Spleen (tissue), 7 donors: ENCODE measurements at regions not wholly inside any gene's neighbourhood (a gene's known extent, or its start where the extent isn't known, plus 50 kb on each side); places are given as distances from the start of the nearest gene placed in this dataset.

ENCODE experiments used
- POLR2A ChIP-seq, 3 donors: fragments of 450-650 bp; IDR thresholded peaks; one replicate each; pipeline ENCODE4 v1.5.1; 2017; ENCODE audit warnings: antibody characterized with exemption in 3 of 3, mild to moderate bottlenecking in 1 of 3
- TF ChIP-seq, protein P1 (sequence below), 11 experiments: fragments of 200-600 bp in 7 of 11; fragments of 450-650 bp in 4 of 11; sonication (generic) in 4 of 11; IDR thresholded peaks in 8 of 11; conservative IDR thresholded peaks in 3 of 11; 1 replicate in 7 of 11; 2 replicates in 4 of 11; pipeline versions ENCODE4 v1.4.0 to v1.8.0; 2016 to 2021; ENCODE audit warnings: antibody characterized with exemption in 11 of 11, inconsistent platforms in 4 of 11, mild to moderate bottlenecking in 1 of 11
- donor health status: DM: no; HTN: no; CAD: no; lungs with moderate emphysema.
- donor health status: DM: no; HTN: no; CAD: no.
- donor health status: DM: no; HTN: no; CAD: no.

DNA sequence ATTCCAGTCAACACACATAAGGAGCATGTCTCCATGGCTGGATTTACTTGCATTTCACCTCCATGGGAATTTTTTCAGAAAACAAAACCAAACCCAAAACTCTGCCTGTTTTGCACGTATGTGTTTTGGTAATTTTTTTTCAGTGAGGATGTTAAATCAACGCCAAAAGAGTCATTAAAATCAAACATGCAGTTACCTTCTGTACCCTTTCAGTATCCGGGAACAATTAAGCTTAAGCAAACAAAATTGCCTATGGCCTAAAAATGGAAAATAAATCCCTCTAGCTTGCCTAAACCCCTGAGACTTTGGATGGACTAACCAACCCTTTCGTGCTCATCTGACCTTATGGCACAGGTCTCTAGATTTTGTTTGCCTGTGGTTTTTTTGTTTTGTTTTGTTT is 209.2 kb upstream of the KLF4 start:
- TF ChIP-seq, protein P1, sequence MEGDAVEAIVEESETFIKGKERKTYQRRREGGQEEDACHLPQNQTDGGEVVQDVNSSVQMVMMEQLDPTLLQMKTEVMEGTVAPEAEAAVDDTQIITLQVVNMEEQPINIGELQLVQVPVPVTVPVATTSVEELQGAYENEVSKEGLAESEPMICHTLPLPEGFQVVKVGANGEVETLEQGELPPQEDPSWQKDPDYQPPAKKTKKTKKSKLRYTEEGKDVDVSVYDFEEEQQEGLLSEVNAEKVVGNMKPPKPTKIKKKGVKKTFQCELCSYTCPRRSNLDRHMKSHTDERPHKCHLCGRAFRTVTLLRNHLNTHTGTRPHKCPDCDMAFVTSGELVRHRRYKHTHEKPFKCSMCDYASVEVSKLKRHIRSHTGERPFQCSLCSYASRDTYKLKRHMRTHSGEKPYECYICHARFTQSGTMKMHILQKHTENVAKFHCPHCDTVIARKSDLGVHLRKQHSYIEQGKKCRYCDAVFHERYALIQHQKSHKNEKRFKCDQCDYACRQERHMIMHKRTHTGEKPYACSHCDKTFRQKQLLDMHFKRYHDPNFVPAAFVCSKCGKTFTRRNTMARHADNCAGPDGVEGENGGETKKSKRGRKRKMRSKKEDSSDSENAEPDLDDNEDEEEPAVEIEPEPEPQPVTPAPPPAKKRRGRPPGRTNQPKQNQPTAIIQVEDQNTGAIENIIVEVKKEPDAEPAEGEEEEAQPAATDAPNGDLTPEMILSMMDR (IDR thresholded peaks at IDR 0.05 in 8 of 11, conservative IDR thresholded peaks at IDR 0.05 in 3 of 11), result no peak
- TF ChIP-seq POLR2A (IDR thresholded peaks at IDR 0.05), result no peak
